ENCODE measurements at regions not wholly inside any gene's neighbourhood (a gene's known extent, or its start where the extent isn't known, plus 50 kb on each side); places are given as distances from the start of the nearest gene placed in this dataset.

DNA sequence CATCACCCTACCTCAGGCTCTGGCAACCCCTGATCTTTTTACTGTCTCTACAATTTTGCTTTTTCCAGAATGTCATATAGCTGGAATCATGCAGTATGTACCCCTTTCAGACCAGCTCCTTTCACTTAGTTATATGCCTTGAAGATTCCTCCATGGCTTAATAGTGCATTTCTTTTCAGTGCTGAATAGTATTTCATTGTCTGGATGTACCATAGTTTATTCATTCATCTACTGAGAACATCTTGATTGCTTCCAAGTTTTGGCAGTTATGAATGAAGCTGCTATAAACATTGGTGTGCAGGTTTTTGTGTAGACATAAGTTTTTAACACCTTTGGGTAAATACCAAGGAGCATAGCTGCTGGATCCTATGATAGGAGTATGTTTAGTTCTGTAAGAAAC lies 50.8 kb upstream of the ANP32A start:
- DNase-seq (ENCODE audit: low read depth): no peak
- TF ChIP-seq, protein P1, sequence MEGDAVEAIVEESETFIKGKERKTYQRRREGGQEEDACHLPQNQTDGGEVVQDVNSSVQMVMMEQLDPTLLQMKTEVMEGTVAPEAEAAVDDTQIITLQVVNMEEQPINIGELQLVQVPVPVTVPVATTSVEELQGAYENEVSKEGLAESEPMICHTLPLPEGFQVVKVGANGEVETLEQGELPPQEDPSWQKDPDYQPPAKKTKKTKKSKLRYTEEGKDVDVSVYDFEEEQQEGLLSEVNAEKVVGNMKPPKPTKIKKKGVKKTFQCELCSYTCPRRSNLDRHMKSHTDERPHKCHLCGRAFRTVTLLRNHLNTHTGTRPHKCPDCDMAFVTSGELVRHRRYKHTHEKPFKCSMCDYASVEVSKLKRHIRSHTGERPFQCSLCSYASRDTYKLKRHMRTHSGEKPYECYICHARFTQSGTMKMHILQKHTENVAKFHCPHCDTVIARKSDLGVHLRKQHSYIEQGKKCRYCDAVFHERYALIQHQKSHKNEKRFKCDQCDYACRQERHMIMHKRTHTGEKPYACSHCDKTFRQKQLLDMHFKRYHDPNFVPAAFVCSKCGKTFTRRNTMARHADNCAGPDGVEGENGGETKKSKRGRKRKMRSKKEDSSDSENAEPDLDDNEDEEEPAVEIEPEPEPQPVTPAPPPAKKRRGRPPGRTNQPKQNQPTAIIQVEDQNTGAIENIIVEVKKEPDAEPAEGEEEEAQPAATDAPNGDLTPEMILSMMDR (IDR thresholded peaks at IDR 0.05; ENCODE audit: insufficient read depth, low read depth, low read length): no peak
- H3K4me3 ChIP-seq (ENCODE audit: low read depth, low read length): no peak overlapping the region

DNA sequence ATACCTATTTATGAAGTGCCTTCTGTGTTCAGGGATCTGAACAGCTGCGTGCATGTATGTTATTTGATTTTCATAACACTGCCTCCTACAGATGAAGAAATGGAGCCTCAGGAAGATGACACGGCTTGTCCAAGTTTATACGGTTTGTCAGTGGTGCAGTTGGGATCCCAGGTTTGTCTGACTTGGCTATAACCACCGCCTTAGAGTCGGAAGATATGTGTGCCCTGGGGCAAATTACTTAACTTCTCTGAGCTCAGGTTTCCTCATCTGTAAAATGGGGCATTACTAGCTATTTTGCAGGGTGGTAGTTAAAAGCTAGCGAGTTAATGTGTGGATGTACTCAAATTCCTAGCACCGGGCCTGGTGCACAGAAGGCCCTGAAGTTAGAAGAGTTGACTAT lies 54.1 kb upstream of the ANP32A start:
- DNase-seq (ENCODE audit: low read depth): no peak
- TF ChIP-seq, protein P1 (IDR thresholded peaks at IDR 0.05; ENCODE audit: insufficient read depth, low read depth, low read length): no peak
- H3K4me3 ChIP-seq (ENCODE audit: low read depth, low read length): no peak overlapping the region

DNA sequence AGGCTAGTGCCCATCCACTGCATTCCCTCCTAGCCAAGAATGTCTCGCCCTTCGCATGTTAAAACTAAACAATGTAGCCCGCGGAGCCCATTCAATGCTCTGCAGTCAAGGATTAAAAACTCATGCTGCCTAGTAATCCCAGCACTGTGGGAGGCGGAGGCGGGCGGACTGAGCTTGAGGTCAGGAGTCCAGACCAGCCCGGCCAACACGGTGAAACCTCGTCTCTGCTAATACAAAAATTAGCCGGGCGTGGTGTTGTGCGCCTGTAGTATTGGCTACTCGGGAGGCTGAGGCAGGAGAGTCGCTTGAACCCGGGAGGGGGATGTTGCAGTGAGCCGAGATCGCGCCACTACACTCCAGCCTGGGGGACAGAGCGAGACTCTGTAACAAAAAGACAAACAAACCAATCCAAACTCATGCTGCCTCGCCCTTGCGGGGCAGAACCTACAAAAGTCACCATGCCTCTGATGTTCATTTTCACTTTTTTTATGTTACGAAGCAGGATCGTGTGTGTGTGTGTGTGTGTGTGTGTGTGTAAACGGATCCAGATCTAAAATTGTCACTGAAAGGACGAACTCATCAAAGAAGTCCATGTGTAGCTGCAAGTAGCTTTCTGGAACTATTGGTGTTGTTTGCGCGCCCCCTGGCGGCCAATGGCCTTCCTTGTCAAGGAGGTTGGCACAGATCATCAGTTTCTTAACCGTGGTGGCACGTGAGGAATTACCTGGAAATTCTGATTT lies 54.8 kb upstream of the SPESP1 start:
- peak; percentile 92 for DNase-seq (ENCODE audit: low read depth)
- peak overlapping the region; percentile 40 for H3K4me3 ChIP-seq (ENCODE audit: low read depth, low read length)
- TF ChIP-seq, protein P1 (IDR thresholded peaks at IDR 0.05; ENCODE audit: insufficient read depth, low read depth, low read length): peak; percentile 89

DNA sequence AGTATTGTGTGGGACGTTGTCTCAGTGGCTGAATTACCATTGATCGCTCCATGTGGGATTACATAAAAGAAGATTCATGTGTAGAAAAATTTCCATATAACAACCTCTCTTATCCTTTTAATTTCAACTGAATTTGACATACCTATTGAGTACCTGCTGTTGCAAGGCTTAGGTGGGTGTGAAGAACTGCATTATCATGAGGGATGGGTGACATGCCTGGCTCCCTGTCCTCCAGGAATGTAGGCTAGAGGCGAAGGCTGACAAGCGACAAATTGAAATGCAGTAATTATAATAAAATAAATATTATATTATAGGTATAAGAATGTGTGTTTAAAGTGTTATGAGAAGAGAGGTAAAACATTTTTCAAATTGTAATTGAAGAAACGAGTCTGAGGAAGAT lies 52.7 kb upstream of the SPESP1 start:
- TF ChIP-seq, protein P1 (IDR thresholded peaks at IDR 0.05; ENCODE audit: insufficient read depth, low read depth, low read length): no peak
- no peak for DNase-seq (ENCODE audit: low read depth)
- H3K4me3 ChIP-seq (ENCODE audit: low read depth, low read length): no peak overlapping the region

DNA sequence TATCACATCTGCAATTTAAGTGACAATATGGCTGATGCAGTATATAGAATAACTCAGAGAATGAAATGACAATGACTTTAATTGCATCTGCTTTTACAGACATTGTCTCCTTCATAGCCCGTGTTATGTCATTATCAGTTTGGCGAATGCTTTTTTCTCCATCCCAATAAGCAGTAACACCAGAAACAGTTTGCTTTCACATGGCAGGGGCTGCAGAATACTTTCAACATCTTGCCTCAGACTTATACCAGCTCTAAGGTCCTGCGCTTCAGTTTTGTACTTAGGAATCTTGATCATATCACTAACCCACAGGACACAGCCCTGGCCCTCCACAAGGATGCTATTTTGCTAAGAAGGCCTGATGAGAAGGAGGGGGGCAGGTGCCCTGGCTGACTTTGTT lies 49.9 kb upstream of the SPESP1 start:
- TF ChIP-seq, protein P1 (IDR thresholded peaks at IDR 0.05; ENCODE audit: insufficient read depth, low read depth, low read length): no peak
- no peak for DNase-seq (ENCODE audit: low read depth)

More for the DNA sequence above, 49.9 kb upstream of the SPESP1 start:
- no peak overlapping the region for H3K4me3 ChIP-seq (ENCODE audit: low read depth, low read length)

Measured in fibroblast of villous mesenchyme (primary cell).